Right cardiac atrium (tissue), 5 donors: ENCODE measurements at regions not wholly inside any gene's neighbourhood (a gene's known extent, or its start where the extent isn't known, plus 50 kb on each side); places are given as distances from the start of the nearest gene placed in this dataset.

ENCODE experiments used
- ATAC-seq, 2 donors: fragments of 200-7000 bp; cut with Tn5 transposase; one replicate each; pipeline versions ENCODE4 v1.8.0 to v1.9.1; 2020; ENCODE audit warnings: moderate library complexity in 2 of 2, mild to moderate bottlenecking in 1 of 2
- DNase-seq, 3 donors: peaks; one replicate each; pipeline ENCODE4 v3.0.0-alpha.2; 2020
- H3K27ac ChIP-seq: one replicate; pipeline ENCODE4 v1.5.1; 2013; ENCODE audit warnings: mild to moderate bottlenecking, low read length, control low read depth, moderate library complexity
- H3K27me3 ChIP-seq: one replicate; pipeline ENCODE4 v1.6.1; 2013; ENCODE audit not compliant: control insufficient read depth, insufficient read depth
- H3K4me1 ChIP-seq: one replicate; pipeline ENCODE4 v1.6.1; 2013; ENCODE audit warnings: low read length; ENCODE audit not compliant: control insufficient read depth, insufficient read depth
- H3K4me3 ChIP-seq: one replicate; pipeline ENCODE4 v1.5.1; 2013; ENCODE audit warnings: low read length, control low read depth
- H3K9me3 ChIP-seq: one replicate; pipeline ENCODE4 v1.6.1; 2013; ENCODE audit warnings: low read length; ENCODE audit not compliant: control insufficient read depth
- WGBS: extraction: QIAGEN DNeasy Blood & Tissue Kit; methylation state at CpG from one replicate; pipeline ENCODE4 v1.1.7; 2013; 5-methylcytosine and 5-hydroxymethylcytosine counted together
- intact Hi-C, 4 donors: fragments of 100-400 bp; cut with DNase I; formaldehyde crosslinking; loops; one replicate each; pipeline versions ENCODE4 v1.11.0 to v1.14.0; 2022 to 2023
- donor health status: healthy with polysubstance abuse.
- donor health status: DM: no; HTN: yes; CAD: no.
- donor health status: DM: no; HTN: no; CAD: no.
- donor health status: DM: no; HTN: yes; CAD: no; lungs with severe emphysema.
- donor health status: DM: yes; HTN: yes; CAD: no.

DNA sequence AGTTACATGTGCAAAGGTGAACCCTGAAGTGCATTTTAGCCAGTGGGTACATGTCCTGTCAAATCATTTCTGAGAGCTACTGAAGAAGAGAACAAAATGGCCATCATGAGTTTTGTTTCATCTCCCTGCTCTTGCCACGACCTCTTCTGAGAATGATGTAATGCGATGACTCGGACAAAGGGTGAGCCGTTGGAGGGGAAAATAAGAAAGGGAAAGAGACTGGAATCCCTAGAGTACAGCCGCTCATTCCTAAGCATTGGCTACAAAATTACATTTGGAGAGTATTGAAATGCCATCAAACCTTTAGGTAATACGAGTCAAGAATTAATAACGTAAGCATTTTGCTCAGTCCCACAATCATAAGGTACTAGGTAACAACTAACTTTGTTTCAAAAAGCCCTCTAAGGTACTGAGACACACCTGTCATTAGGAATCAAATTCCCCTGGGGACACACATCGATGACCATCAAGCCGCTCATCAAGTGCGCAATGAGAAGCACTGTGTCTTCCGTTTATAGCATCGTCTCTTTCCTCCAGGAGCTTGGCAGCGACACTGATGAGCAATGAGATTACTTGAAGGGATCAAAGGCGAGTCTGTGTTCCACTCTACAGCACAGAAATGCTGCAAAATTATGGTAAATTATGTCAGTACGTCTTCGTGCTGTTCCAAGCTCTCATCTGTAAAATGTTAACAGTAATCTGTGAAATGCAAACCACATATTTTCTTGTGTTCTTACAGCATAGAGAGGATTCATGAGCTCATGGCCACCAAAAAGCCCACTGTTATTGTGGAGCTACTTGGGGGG, 97.3 kb upstream of the PIEZO2 start:
- 77% methylated on average over 16 of the region's 16 CpGs for WGBS
- no peak for ATAC-seq
- intact Hi-C loops: no loop called here

GRCh38 chr18:11245879-11246278, 96.5 kb upstream of the PIEZO2 start:
- Histone ChIP-seq H3K9me3 (no peaks in the 10 kb centered on the region), H3K4me3 (no peak overlapping the region), H3K4me1 (no peaks in the 10 kb centered on the region), H3K27me3 (no peaks in the 10 kb centered on the region), H3K27ac (no peak overlapping the region)
- WGBS: 54% methylated on average over 2 of the region's 2 CpGs
- DNase-seq: no peak
- intact Hi-C loops: no loop called here
- ATAC-seq: no peak

More for the DNA sequence above, 97.3 kb upstream of the PIEZO2 start:
- no peaks in the 10 kb centered on the region for H3K27me3 ChIP-seq
- no peaks in the 10 kb centered on the region for H3K4me1 ChIP-seq
- no peaks in the 10 kb centered on the region for H3K9me3 ChIP-seq
- no peak overlapping the region for H3K4me3 ChIP-seq
- DNase-seq: no peak
- no peak overlapping the region for H3K27ac ChIP-seq

DNA sequence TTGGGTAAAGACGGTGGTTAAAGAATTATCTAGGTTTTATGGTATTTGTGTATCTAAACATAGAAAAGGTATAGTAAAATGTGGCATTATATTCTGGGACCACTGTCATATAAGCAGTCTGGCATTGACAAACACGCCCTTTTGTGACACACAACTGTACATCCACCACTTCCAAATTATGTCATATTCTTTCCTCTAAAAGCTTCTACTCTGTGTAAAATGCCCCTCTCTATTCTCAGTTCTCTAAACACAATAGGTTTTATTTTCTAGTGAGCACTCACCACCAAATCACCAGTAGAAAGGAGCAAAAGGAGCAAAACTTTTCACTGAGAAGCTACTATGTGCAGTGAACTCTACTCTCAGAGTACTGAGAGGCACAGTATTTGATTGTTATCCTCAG, 88.1 kb upstream of the PIEZO2 start:
- no peaks in the 10 kb centered on the region for H3K9me3 ChIP-seq
- DNase-seq (no peak), ATAC-seq (no peak)
- H3K27me3 ChIP-seq: no peaks in the 10 kb centered on the region
- no peak overlapping the region for H3K27ac ChIP-seq
- no peaks in the 10 kb centered on the region for H3K4me1 ChIP-seq
- WGBS: 89% methylated on average over 2 of the region's 2 CpGs
- H3K4me3 ChIP-seq: no peak overlapping the region
- intact Hi-C loops: no loop called here

- no peaks in the 10 kb centered on the region for H3K9me3 ChIP-seq
- WGBS: 94% methylated on average over 1 of the region's 1 CpG
- no peak for ATAC-seq
Observed at GRCh38 chr18:11237066-11237465, 87.7 kb upstream of the PIEZO2 start.

GRCh38 chr18:11224153-11224552, 74.8 kb upstream of the PIEZO2 start:
- no peak for ATAC-seq
- no peak for DNase-seq
- H3K9me3 ChIP-seq: no peaks in the 10 kb centered on the region
- no peak overlapping the region for H3K27ac ChIP-seq
- H3K4me3 ChIP-seq: no peak overlapping the region
- H3K27me3 ChIP-seq: no peaks in the 10 kb centered on the region
- intact Hi-C loops: no loop called here
- 68% methylated on average over 7 of the region's 7 CpGs for WGBS
- no peaks in the 10 kb centered on the region for H3K4me1 ChIP-seq

More at GRCh38 chr18:11237066-11237465, 87.7 kb upstream of the PIEZO2 start:
- no peak overlapping the region for H3K4me3 ChIP-seq
- H3K27me3 ChIP-seq: no peaks in the 10 kb centered on the region
- intact Hi-C loops: no loop called here
- H3K4me1 ChIP-seq: no peaks in the 10 kb centered on the region
- no peak overlapping the region for H3K27ac ChIP-seq
- no peak for DNase-seq

DNA sequence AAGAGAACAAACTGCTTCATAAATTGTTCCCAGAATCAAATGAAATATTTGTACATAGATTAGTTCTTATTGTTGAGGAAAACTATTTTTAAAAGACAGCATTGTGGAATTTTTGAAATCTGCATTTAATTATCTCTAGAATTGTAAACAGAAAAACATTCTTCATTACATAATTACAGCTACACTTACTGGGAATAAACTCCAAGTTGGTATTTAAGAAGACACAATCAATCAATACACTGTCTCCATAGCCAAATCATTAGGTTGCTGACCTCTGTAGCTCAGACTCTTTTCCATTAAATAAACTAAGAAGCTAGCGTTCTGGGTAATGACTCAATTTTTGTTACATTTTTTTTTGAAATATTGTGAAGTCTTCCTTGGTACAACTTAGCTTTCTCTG, 70.2 kb upstream of the PIEZO2 start:
- intact Hi-C loops: no loop called here
- ATAC-seq: no peak
- H3K27ac ChIP-seq: no peak overlapping the region
- H3K9me3 ChIP-seq: no peaks in the 10 kb centered on the region
- WGBS: 84% methylated on average over 1 of the region's 1 CpG
- H3K27me3 ChIP-seq: no peaks in the 10 kb centered on the region
- DNase-seq: no peak
- H3K4me1 ChIP-seq: no peaks in the 10 kb centered on the region
- H3K4me3 ChIP-seq: no peak overlapping the region

- H3K27ac ChIP-seq: no peak overlapping the region
- DNase-seq: no peak
- no peaks in the 10 kb centered on the region for H3K4me1 ChIP-seq
- no peak for ATAC-seq
- H3K9me3 ChIP-seq: no peaks in the 10 kb centered on the region
- no peaks in the 10 kb centered on the region for H3K27me3 ChIP-seq
- no peak overlapping the region for H3K4me3 ChIP-seq
- WGBS: 32% methylated on average over 4 of the region's 4 CpGs
- intact Hi-C loops: no loop called here
Observed at GRCh38 chr18:11215216-11215615, 65.8 kb upstream of the PIEZO2 start.

DNA sequence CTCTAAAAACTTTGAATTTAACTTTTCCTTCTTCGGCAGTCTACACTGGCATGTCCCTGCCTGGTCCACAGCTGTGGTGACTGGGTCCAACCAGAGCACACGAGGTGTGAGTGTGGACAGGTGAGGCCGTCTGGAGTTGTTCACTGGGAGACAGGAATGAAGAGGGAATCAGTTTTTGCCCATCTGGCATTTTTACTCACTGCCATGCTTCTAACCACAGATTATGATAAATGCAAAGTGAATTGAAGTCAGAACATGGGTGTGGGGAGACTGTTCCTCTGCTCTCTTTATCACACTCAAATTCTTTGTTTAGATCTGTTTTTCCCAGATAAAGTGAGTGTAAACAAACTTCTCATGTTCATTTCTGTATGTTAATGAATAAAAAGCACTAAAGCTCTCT, 54.7 kb upstream of the PIEZO2 start:
- ATAC-seq (no peak), DNase-seq (no peak)
- H3K27me3 ChIP-seq: no peaks in the 10 kb centered on the region
- no peak overlapping the region for H3K4me3 ChIP-seq
- H3K27ac ChIP-seq: no peak overlapping the region
- intact Hi-C loops: no loop called here
- WGBS: 78% methylated on average over 3 of the region's 3 CpGs
- H3K4me1 ChIP-seq: no peaks in the 10 kb centered on the region
- no peaks in the 10 kb centered on the region for H3K9me3 ChIP-seq

GRCh38 chr18:11199477-11199876, 50.1 kb upstream of the PIEZO2 start:
- no peaks in the 10 kb centered on the region for H3K27me3 ChIP-seq
- no peaks in the 10 kb centered on the region for H3K9me3 ChIP-seq
- intact Hi-C loops: no loop called here
- WGBS: 58% methylated on average over 3 of the region's 3 CpGs
- DNase-seq (no peak), ATAC-seq (no peak)
- H3K27ac ChIP-seq: no peak overlapping the region
- H3K4me1 ChIP-seq: no peaks in the 10 kb centered on the region
- H3K4me3 ChIP-seq: no peak overlapping the region
